GM18873 (cell line): ENCODE measurements at regions not wholly inside any gene's neighbourhood (a gene's known extent, or its start where the extent isn't known, plus 50 kb on each side); places are given as distances from the start of the nearest gene placed in this dataset.

Experiments
- ATAC-seq: cut with Tn5 transposase; IDR thresholded peaks from one replicate; pipeline ENCODE4 v1.9.1; 2021; ENCODE audit warnings: mild to moderate bottlenecking, moderate library complexity, moderate number of reproducible peaks; ENCODE audit not compliant: unreplicated experiment, low FRiP score

DNA sequence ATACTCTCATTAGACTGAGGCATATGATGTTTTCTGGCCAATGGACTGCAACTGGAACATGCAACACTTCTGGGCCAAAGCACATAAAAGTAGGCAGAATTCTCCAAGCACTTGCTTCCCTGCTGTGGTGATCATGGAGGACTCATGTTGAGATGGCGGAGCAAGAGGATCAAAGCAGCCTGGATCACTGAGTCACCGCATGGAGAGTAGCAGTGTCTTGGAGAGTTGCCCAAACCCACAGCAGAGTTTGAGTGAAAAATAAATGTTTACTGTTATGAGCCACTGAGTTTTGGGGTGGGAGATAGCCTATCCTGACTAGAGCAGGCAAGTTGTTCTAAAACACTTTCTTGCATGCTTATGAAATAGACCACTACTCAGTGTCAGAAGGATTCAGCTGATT is 359.5 kb downstream of the ZNF521 start:
- ATAC-seq, result no peak

DNA sequence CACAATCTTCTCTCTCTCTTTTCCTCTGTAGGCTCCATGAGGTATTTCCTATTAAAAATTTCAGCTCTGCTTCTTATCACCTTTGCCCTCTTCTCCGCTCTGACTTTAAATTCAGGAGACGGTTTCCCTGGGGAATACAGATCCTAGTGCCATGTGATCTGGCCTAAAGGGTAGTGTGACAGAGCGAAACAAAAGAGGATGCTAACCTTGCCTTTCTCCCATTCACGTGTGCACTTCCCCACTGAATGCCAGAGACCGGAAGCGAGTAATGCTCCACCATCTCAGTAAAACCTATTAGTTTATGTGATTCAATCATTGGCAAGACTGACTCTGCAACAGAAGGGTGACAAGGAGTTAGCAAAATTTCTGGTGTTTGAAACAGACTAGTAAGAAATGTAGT is 358.3 kb downstream of the ZNF521 start:
- no peak for ATAC-seq

DNA sequence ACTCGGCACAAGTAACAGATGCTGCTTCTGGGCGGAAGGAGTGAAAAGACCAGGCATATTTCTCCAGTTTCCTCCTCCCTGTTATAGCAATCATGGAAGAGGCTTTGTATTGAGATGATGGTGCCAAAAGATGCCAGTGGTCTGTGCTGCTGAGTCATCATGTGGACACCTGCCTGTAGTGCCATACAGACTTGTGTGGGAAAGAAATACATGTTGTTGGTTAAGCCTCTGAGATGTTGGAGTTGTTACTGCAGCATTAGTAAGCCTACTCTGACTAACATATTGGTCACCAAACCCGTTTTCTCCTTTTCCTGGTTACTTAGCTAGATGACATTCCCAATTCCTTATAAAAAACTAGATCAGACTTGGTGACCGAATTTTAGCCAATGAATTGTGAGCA is 356.9 kb downstream of the ZNF521 start:
- ATAC-seq, result no peak

DNA sequence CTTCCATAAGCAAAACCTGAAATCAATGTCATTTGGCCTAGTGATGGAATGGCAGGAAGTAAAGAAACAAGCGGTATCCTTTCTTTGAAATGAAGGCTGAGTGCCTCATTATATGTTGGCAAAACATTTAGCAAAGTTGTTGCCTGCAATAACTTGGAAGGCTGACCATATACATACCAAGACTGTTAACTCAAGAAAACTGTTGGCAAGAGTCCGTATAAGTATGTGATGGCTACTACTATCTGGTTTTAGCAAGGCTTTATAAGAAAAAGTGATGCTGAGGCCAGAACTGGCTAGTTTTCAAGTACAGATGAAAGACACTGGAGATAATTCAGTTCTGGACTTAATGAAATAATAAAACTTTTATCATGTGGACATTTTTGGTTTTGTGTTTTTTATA is 356.2 kb downstream of the ZNF521 start:
- ATAC-seq, result no peak

DNA sequence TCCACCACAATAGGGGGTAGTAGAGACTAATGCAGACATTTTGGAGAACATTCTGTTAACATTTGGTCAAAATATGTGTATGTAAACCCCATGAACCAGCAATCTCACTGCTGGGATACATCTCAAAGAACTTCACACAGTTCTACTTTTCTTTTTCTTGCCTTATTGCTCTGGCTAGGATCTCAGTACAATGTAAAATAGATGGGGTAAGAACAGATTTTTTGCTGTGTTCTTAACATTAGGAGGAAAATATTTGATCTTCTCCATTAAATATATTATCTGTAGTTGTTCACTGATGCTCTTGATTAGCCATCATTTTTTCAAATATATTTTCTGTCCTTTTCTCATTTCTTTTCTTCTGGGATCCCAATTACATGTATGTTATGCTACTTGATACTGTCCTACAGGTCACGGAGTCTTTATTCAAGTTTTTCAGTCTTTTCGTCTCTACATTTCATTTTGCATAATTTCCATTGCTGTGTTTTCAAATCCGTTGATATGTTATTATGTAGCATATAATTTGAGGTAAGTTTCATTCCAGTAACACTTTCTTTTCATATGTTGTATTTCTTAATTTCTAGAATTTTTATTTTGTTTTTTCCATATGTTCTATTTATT is 352.2 kb downstream of the ZNF521 start:
- no peak for ATAC-seq

DNA sequence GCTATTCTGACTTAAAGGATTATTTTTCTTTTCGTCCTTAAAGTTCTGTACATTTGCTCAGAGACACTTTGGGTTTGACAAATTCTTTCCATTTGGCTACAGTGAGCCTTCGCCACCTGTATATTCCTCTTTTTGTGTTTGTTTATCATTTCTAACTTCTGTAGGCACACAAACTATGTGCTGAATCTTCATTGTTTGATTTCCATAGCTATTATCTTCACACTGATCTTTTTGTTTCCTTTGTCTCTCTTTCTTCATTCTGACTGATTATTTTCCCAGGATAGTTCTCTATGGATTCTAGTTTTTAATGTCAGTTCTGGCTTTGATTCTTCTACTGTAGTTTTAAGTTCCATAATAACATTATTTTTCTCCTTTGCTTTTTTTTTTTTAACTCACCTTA is 350.2 kb downstream of the ZNF521 start:
- ATAC-seq, result no peak

DNA sequence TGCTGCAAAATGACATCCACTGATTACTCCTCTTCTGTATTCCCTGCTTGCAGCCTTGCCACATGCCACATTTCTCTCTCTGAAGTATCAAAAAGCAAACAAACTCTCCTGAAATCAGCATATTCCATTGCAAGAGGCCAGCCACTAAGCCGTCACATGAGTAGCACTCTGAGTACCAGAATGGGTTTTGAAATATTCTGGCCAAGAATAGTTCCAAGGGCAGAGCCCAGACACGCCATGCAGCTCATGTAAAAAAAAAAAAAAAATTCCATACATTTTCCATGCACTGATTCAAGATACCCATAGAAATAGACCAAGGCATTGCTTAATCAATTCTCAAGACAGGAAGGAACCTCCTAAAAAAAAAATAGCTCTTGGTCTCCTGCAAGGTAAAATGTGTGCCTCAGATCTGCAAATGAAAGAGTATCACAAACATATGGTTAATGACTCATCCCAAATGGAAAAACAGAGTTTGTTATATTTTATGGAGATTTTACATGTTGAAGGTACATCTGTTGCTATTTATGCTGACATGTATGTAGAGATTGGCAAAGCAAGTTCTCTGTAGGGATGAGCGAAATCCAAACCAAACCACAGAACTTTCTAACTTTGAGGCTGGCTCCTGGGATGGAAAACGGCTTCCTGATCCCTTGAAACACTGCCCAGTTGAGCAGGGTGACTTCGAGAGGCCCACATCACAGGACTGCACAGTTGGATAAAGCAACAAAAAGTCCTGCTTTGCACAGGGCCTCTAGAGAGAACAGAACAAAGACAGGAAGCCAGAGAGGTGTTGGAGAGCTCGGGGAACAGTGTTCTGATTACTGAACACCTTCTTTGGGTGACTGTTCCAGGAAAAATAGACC is 346.2 kb downstream of the ZNF521 start:
- ATAC-seq, result no peak

DNA sequence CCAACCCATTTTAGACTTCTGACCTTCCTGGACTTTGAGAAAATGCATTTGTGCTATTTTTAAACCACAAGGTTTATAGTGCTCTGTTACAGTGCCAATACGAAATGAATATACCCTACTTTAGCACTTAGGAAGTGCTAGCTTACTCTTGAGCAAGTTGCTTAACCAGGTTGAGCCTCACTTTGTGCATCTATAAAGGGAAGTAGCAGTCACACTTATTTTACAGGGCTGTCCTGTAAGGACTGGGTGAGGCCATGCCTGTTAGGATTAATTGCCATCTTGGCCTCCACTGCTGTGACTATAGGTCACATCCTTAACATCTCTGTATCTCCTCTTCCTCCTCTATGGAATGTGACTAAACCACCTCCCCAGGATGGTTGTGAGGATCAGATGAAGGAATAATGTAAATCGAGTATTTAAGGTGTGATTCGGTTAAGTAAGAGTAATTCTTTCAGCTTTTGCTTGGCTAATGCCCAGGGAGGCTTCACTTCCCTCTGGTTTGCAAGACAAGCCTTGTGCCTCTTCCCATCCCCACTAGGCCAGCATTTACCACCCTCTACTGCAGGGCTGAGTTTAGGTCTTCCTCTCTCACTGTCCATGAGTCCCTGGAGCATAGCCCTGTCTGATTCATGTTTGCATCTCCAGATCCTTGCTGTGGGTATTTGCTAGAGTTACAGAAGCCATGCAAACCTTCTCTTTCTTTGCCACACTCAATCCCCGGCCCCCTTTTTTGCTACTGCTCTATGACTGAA is 341.2 kb downstream of the ZNF521 start:
- no peak for ATAC-seq
